Liver (tissue), 3 donors: ENCODE measurements at regions not wholly inside any gene's neighbourhood (a gene's known extent, or its start where the extent isn't known, plus 50 kb on each side); places are given as distances from the start of the nearest gene placed in this dataset.
"Not testable (repeated sequence)": the region's sequence is repeated elsewhere in the genome, so short reads cannot be mapped to it uniquely, and the experiment has no call there.

Experiments used
- GABPA ChIP-seq, 2 donors: IDR thresholded peaks in 1 of 2; conservative IDR thresholded peaks in 1 of 2; 2 replicates each; pipeline ENCODE4 v1.6.1; 2016; ENCODE audit warnings: antibody characterized with exemption in 2 of 2, mild to moderate bottlenecking in 1 of 2, moderate library complexity in 1 of 2
- HNF4G ChIP-seq: IDR thresholded peaks from 2 replicates; pipeline ENCODE4 v1.6.1; 2016; ENCODE audit warnings: antibody characterized with exemption
- JUND ChIP-seq, 2 donors: IDR thresholded peaks; 2 replicates each; pipeline ENCODE4 v1.6.1; 2016; ENCODE audit warnings: antibody characterized with exemption in 2 of 2
- MAX ChIP-seq: IDR thresholded peaks from 2 replicates; pipeline ENCODE4 v1.6.1; 2016; ENCODE audit warnings: antibody characterized with exemption
- NR2F2 ChIP-seq: IDR thresholded peaks from 2 replicates; pipeline ENCODE4 v1.6.1; 2016; ENCODE audit warnings: antibody characterized with exemption
- RAD21 ChIP-seq, 2 donors: IDR thresholded peaks; 2 replicates each; pipeline ENCODE4 v1.6.1; 2016; ENCODE audit warnings: antibody characterized with exemption in 2 of 2, mild to moderate bottlenecking in 2 of 2
- RXRA ChIP-seq, 2 donors: IDR thresholded peaks; 2 replicates each; pipeline ENCODE4 v1.6.1; 2017 to 2018; ENCODE audit warnings: antibody characterized with exemption in 2 of 2, mild to moderate bottlenecking in 1 of 2
- SP1 ChIP-seq: IDR thresholded peaks from 2 replicates; pipeline ENCODE4 v1.6.1; 2018; ENCODE audit warnings: antibody characterized with exemption, mild to moderate bottlenecking
- TAF1 ChIP-seq: conservative IDR thresholded peaks from 2 replicates; pipeline ENCODE4 v1.6.1; 2016; ENCODE audit warnings: antibody characterized with exemption, mild to moderate bottlenecking
- YY1 ChIP-seq: IDR thresholded peaks from 2 replicates; pipeline ENCODE4 v1.6.1; 2016; ENCODE audit warnings: antibody characterized with exemption, mild to moderate bottlenecking
- ZBTB33 ChIP-seq: IDR thresholded peaks from 2 replicates; pipeline ENCODE4 v1.6.1; 2016; ENCODE audit warnings: antibody characterized with exemption
- TF ChIP-seq, protein P1 (sequence below): fragments of 150-350 bp; IDR thresholded peaks from 2 replicates; pipeline ENCODE4 v1.5.1; 2017; ENCODE audit warnings: improper control_type of control experiment, low read depth, low read length; ENCODE audit not compliant: missing input control
- TF ChIP-seq, protein P2 (sequence below): IDR thresholded peaks from 2 replicates; pipeline ENCODE4 v1.6.1; 2016; ENCODE audit warnings: antibody characterized with exemption
- donor health status: healthy.
- donor health status: healthy.

- TF ChIP-seq, protein P1, sequence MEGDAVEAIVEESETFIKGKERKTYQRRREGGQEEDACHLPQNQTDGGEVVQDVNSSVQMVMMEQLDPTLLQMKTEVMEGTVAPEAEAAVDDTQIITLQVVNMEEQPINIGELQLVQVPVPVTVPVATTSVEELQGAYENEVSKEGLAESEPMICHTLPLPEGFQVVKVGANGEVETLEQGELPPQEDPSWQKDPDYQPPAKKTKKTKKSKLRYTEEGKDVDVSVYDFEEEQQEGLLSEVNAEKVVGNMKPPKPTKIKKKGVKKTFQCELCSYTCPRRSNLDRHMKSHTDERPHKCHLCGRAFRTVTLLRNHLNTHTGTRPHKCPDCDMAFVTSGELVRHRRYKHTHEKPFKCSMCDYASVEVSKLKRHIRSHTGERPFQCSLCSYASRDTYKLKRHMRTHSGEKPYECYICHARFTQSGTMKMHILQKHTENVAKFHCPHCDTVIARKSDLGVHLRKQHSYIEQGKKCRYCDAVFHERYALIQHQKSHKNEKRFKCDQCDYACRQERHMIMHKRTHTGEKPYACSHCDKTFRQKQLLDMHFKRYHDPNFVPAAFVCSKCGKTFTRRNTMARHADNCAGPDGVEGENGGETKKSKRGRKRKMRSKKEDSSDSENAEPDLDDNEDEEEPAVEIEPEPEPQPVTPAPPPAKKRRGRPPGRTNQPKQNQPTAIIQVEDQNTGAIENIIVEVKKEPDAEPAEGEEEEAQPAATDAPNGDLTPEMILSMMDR: not testable (repeated sequence)
- TF ChIP-seq RAD21 (IDR thresholded peaks at IDR 0.05); MAX; NR2F2; ZBTB33; SP1; JUND (IDR thresholded peaks at IDR 0.05); TAF1; RXRA (IDR thresholded peaks at IDR 0.05); GABPA (IDR thresholded peaks at IDR 0.05 in 1 of 2, conservative IDR thresholded peaks at IDR 0.05 in 1 of 2); HNF4G; YY1: not testable (repeated sequence)
- TF ChIP-seq, protein P2, sequence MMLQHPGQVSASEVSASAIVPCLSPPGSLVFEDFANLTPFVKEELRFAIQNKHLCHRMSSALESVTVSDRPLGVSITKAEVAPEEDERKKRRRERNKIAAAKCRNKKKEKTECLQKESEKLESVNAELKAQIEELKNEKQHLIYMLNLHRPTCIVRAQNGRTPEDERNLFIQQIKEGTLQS: not testable (repeated sequence)
These were observed 354.8 kb downstream of the NUP35 start for GRCh38 chr2:183478941-183479595.
